Keratinocyte (primary cell): ENCODE measurements at regions not wholly inside any gene's neighbourhood (a gene's known extent, or its start where the extent isn't known, plus 50 kb on each side); places are given as distances from the start of the nearest gene placed in this dataset.

Experiments
- DNase-seq: peaks from one replicate; pipeline ENCODE4 v3.0.0-alpha.2; 2011; ENCODE audit warnings: low read depth, missing footprints, low spot score
- FAIRE-seq: peaks from 2 replicates; lab custom pipeline; 2011; peaks lifted over from hg19 to GRCh38; lab: Jason Lieb, UNC
- H2AFZ ChIP-seq: 2 replicates; pipeline ENCODE4 v1.6.0; 2012; ENCODE audit warnings: low read length, control low read depth, inconsistent platforms; ENCODE audit not compliant: control insufficient read depth
- H3K27ac ChIP-seq: 2 replicates; pipeline ENCODE4 v1.5.1; 2011; ENCODE audit warnings: low read length; ENCODE audit not compliant: control insufficient read depth, insufficient read depth
- H3K27me3 ChIP-seq: 3 replicates; pipeline ENCODE4 v1.6.0; 2011; ENCODE audit warnings: low read length; ENCODE audit not compliant: control insufficient read depth, insufficient read depth; ENCODE audit errors: extremely low read depth
- H3K36me3 ChIP-seq, 2 experiments: 2 replicates in 1 of 2; 3 replicates in 1 of 2; pipeline ENCODE4 v1.5.1; 2011; ENCODE audit warnings: low read length in 2 of 2, mild to moderate bottlenecking in 1 of 2; ENCODE audit not compliant: control insufficient read depth in 2 of 2, insufficient read depth in 2 of 2; ENCODE audit errors: extremely low read depth in 1 of 2
- H3K4me1 ChIP-seq: 3 replicates; pipeline ENCODE4 v1.5.1; 2011; ENCODE audit warnings: low read length; ENCODE audit not compliant: control insufficient read depth, insufficient read depth; ENCODE audit errors: extremely low read depth
- H3K4me2 ChIP-seq: 3 replicates; pipeline ENCODE4 v1.6.0; 2011; ENCODE audit warnings: low read depth, low read length; ENCODE audit not compliant: control insufficient read depth, insufficient read depth; ENCODE audit errors: extremely low read depth
- H3K4me3 ChIP-seq, 3 experiments: fragments of 200-600 bp in 1 of 3; sonication (generic) in 1 of 3; 2 replicates in 2 of 3; 3 replicates in 1 of 3; pipeline ENCODE4 v1.5.1; 2011 to 2016; ENCODE audit warnings: low read length in 3 of 3, mild to moderate bottlenecking in 3 of 3, control low read depth in 2 of 3, inconsistent platforms in 1 of 3, low read depth in 1 of 3, mixed read lengths in 1 of 3, mixed run types in 1 of 3, moderate library complexity in 1 of 3; ENCODE audit not compliant: control insufficient read depth in 2 of 3, insufficient read depth in 2 of 3; ENCODE audit errors: extremely low read depth in 1 of 3
- H3K79me2 ChIP-seq: 2 replicates; pipeline ENCODE4 v1.6.0; 2012; ENCODE audit warnings: low read length; ENCODE audit not compliant: control insufficient read depth, insufficient read depth
- H3K9ac ChIP-seq: 3 replicates; pipeline ENCODE4 v1.6.0; 2011; ENCODE audit warnings: low read length; ENCODE audit not compliant: control insufficient read depth, insufficient read depth; ENCODE audit errors: extremely low read depth
- H3K9me1 ChIP-seq: 3 replicates; pipeline ENCODE4 v1.6.0; 2011; ENCODE audit warnings: low read length; ENCODE audit not compliant: control insufficient read depth, insufficient read depth; ENCODE audit errors: extremely low read depth
- H3K9me3 ChIP-seq: 2 replicates; pipeline ENCODE4 v1.5.1; 2012; ENCODE audit warnings: low read depth, low read length; ENCODE audit not compliant: control insufficient read depth
- H4K20me1 ChIP-seq: 3 replicates; pipeline ENCODE4 v1.6.0; 2011; ENCODE audit warnings: low read length; ENCODE audit not compliant: control insufficient read depth, insufficient read depth; ENCODE audit errors: extremely low read depth
- EZH2 ChIP-seq: IDR thresholded peaks from one replicate; pipeline ENCODE4 v1.6.1; 2012; ENCODE audit warnings: inconsistent platforms, mild to moderate bottlenecking, low read length, moderate library complexity
- dilution Hi-C: fragments of 300-500 bp; cut with MboI; formaldehyde crosslinking; loops from one replicate; pipeline ENCODE4 v1.7.0; 2020; ENCODE audit warnings: low sequenced_read_pairs; ENCODE audit not compliant: extremely low pct_ligation_motif_present
- TF ChIP-seq, protein P1 (sequence below), 3 experiments: IDR thresholded peaks in 1 of 3; conservative IDR thresholded peaks in 1 of 3; optimal IDR thresholded peaks in 1 of 3; 2 replicates in 2 of 3; 3 replicates in 1 of 3; pipeline versions ENCODE3 to v1.5.1; 2011; ENCODE audit warnings: low read length in 3 of 3, mild to moderate bottlenecking in 3 of 3, moderate library complexity in 2 of 3, control low read depth in 1 of 3, inconsistent platforms in 1 of 3; ENCODE audit not compliant: insufficient read depth in 2 of 3; ENCODE audit errors: extremely low read depth in 1 of 3

GRCh38 chr7:68697796-68698280, 900.4 kb upstream of the AUTS2 start:
- no peaks in the 10 kb centered on the region for H3K27me3 ChIP-seq
- no peak overlapping the region for H3K4me3 ChIP-seq
- dilution Hi-C loops, result no loop called here
- H3K79me2 ChIP-seq, result no peaks in the 10 kb centered on the region
- H3K4me1 ChIP-seq, result peaks cover 13% of the 10 kb centered on the region
- H2AFZ ChIP-seq, result no peak overlapping the region
- no peaks in the 10 kb centered on the region for H3K36me3 ChIP-seq
- H3K9me3 ChIP-seq, result no peaks in the 10 kb centered on the region
- no peaks in the 10 kb centered on the region for H3K9me1 ChIP-seq
- TF ChIP-seq EZH2, result no peak
- TF ChIP-seq, protein P1, sequence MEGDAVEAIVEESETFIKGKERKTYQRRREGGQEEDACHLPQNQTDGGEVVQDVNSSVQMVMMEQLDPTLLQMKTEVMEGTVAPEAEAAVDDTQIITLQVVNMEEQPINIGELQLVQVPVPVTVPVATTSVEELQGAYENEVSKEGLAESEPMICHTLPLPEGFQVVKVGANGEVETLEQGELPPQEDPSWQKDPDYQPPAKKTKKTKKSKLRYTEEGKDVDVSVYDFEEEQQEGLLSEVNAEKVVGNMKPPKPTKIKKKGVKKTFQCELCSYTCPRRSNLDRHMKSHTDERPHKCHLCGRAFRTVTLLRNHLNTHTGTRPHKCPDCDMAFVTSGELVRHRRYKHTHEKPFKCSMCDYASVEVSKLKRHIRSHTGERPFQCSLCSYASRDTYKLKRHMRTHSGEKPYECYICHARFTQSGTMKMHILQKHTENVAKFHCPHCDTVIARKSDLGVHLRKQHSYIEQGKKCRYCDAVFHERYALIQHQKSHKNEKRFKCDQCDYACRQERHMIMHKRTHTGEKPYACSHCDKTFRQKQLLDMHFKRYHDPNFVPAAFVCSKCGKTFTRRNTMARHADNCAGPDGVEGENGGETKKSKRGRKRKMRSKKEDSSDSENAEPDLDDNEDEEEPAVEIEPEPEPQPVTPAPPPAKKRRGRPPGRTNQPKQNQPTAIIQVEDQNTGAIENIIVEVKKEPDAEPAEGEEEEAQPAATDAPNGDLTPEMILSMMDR (optimal IDR thresholded peaks at IDR 0.05 in 1 of 3, IDR thresholded peaks at IDR 0.05 in 1 of 3, conservative IDR thresholded peaks at IDR 0.05 in 1 of 3; ENCODE audit: extremely low read depth in 1 of 3, insufficient read depth in 2 of 3, low read length in 3 of 3), result no peak
- H3K4me2 ChIP-seq, result no peak overlapping the region
- no peak overlapping the region for H3K9ac ChIP-seq
- H3K27ac ChIP-seq, result no peak overlapping the region
- H4K20me1 ChIP-seq, result no peaks in the 10 kb centered on the region
- FAIRE-seq (no peak), DNase-seq (no peak)

DNA sequence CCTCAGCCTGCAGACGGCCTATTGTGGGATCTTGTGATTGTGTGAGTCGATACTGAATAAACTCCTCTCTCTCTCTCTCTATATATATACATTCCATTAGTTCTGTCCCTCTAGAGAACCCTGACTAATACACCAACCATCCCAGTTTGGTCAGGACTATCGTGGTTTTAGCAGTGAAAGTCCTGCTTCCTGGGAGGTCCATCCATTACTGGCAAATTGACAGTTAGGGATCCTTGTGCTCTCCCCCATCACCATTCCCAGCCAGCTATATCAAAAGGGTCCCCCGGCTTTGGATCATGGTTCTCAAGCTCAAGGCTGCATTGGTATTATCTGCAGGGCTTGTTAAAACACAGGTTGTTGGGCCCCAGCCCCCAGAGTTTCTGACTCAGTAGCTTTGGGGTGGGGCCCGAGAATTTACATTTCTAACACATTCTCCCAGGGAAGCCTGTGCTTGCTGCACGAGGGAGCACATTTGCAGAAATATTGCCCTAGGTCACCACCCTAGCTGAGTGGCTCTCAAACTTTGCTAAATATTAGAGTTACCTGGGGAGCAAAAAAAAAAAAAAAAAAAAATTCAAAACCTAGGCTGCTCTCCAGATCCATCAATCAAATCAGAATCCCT, 899.1 kb upstream of the AUTS2 start:
- no peak overlapping the region for H2AFZ ChIP-seq
- no peaks in the 10 kb centered on the region for H3K9me1 ChIP-seq
- no peaks in the 10 kb centered on the region for H4K20me1 ChIP-seq
- H3K4me3 ChIP-seq, result no peak overlapping the region
- no peak overlapping the region for H3K27ac ChIP-seq
- H3K36me3 ChIP-seq, result no peaks in the 10 kb centered on the region
- TF ChIP-seq EZH2, result no peak
- TF ChIP-seq, protein P1 (optimal IDR thresholded peaks at IDR 0.05 in 1 of 3, IDR thresholded peaks at IDR 0.05 in 1 of 3, conservative IDR thresholded peaks at IDR 0.05 in 1 of 3; ENCODE audit: extremely low read depth in 1 of 3, insufficient read depth in 2 of 3, low read length in 3 of 3), result no peak
- H3K4me2 ChIP-seq, result peak overlapping the region; percentile 15
- no peak overlapping the region for H3K9ac ChIP-seq
- FAIRE-seq, result peak; percentile 52
- no peaks in the 10 kb centered on the region for H3K9me3 ChIP-seq
- no peaks in the 10 kb centered on the region for H3K27me3 ChIP-seq
- H3K79me2 ChIP-seq, result no peaks in the 10 kb centered on the region
- dilution Hi-C loops, result no loop called here
- H3K4me1 ChIP-seq, result peaks cover 13% of the 10 kb centered on the region
- no peak for DNase-seq
